Stimulated activated naive B cell treated with anti-CD40 and anti-IgM and Interleukin-4, amounts not matched to agents 10 μg/mL and 1 μg/mL and 100 μg/mL, for 72 hours (primary cell): ENCODE measurements at regions not wholly inside any gene's neighbourhood (a gene's known extent, or its start where the extent isn't known, plus 50 kb on each side); places are given as distances from the start of the nearest gene placed in this dataset.

Experiments used
- ATAC-seq, 2 donors: fragments of 150-1000 bp; cut with Tn5 transposase; replicated peaks; 2 replicates each; pipeline ENCODE4 v1.10.0; 2021; ENCODE audit warnings: moderate library complexity in 1 of 2
- DNase-seq: peaks from one replicate; pipeline ENCODE4 v3.0.0; 2021
- H3K27ac Mint-ChIP-seq: one replicate; pipeline ENCODE4 v1.8.0; 2022; ENCODE audit warnings: mild to moderate bottlenecking, mixed read lengths
- H3K27me3 Mint-ChIP-seq, 2 donors: one replicate each; pipeline ENCODE4 v1.8.0; 2022; ENCODE audit warnings: mixed read lengths in 2 of 2
- H3K36me3 Mint-ChIP-seq, 2 donors: one replicate each; pipeline ENCODE4 v1.8.0; 2022; ENCODE audit warnings: mixed read lengths in 2 of 2, mild to moderate bottlenecking in 1 of 2
- H3K4me1 Mint-ChIP-seq, 2 donors: one replicate each; pipeline ENCODE4 v1.8.0; 2022; ENCODE audit warnings: mixed read lengths in 2 of 2, mild to moderate bottlenecking in 1 of 2
- H3K4me3 Mint-ChIP-seq, 2 donors: one replicate each; pipeline ENCODE4 v1.8.0; 2022; ENCODE audit warnings: mild to moderate bottlenecking in 2 of 2, mixed read lengths in 2 of 2, moderate library complexity in 1 of 2
- H3K9me3 Mint-ChIP-seq, 2 donors: one replicate each; pipeline ENCODE4 v1.8.0; 2022; ENCODE audit warnings: mixed read lengths in 2 of 2, mild to moderate bottlenecking in 1 of 2

- H3K4me1 Mint-ChIP-seq = no peaks in the 10 kb centered on the region
- DNase-seq = no peak
- no peaks in the 10 kb centered on the region for H3K9me3 Mint-ChIP-seq
- H3K27me3 Mint-ChIP-seq = no peaks in the 10 kb centered on the region
- no peak overlapping the region for H3K4me3 Mint-ChIP-seq
- no peak for ATAC-seq
- no peak overlapping the region for H3K27ac Mint-ChIP-seq
- H3K36me3 Mint-ChIP-seq = no peaks in the 10 kb centered on the region
Measured at GRCh38 chr4:125116431-125116830, 198.3 kb upstream of the FAT4 start.

GRCh38 chr4:125115941-125116340 is 198.8 kb upstream of the FAT4 start:
- H3K27ac Mint-ChIP-seq = no peak overlapping the region
- DNase-seq = no peak

DNA sequence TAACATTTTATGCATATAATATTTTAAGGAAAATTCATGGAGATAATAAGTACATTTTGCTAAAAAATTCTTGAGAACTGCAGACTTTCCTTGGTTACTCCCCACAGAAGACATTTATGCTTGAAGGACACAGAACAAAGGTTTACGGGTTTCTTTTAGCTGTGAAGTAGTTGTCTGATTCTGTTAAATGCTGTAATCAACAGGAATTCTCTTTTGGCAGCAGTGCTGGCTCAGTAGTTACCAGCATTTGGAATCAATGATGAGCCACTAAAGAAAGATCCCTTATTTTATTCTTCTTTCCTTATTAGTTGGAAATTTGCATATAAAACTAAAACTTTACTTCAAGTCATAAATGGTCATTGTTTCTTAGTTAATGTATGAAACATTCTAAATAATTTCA is 199.3 kb upstream of the FAT4 start:
- ATAC-seq (no peak), DNase-seq (no peak)
- H3K27ac Mint-ChIP-seq = no peak overlapping the region
- H3K36me3 Mint-ChIP-seq = no peaks in the 10 kb centered on the region
- no peaks in the 10 kb centered on the region for H3K27me3 Mint-ChIP-seq
- H3K9me3 Mint-ChIP-seq = no peaks in the 10 kb centered on the region
- H3K4me1 Mint-ChIP-seq = no peaks in the 10 kb centered on the region
- no peak overlapping the region for H3K4me3 Mint-ChIP-seq

More at GRCh38 chr4:125115941-125116340, 198.8 kb upstream of the FAT4 start:
- no peak for ATAC-seq
- Mint-ChIP-seq H3K36me3 (no peaks in the 10 kb centered on the region), H3K4me3 (no peak overlapping the region), H3K9me3 (no peaks in the 10 kb centered on the region), H3K27me3 (no peaks in the 10 kb centered on the region), H3K4me1 (no peaks in the 10 kb centered on the region)

DNA sequence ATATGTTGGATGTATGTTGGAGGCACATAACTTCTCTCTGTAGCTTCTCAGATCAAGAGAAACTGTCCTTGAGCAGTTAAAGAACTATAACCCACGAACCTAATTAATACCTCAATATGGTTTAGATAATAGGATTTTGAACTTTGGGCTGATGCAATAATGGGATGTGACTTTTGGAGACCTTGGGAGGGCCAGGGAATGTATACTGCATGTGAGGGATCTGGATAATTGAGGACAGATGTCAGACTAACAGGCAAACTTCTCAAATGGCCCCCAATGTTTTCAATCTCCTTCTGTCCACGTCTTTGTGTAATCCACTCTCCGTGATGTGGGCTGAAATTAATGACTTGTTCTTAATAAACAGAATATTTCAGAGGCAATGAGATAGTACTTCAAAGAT is 202.2 kb upstream of the FAT4 start:
- H3K36me3 Mint-ChIP-seq = no peaks in the 10 kb centered on the region
- ATAC-seq = no peak
- H3K27ac Mint-ChIP-seq = no peak overlapping the region
- H3K9me3 Mint-ChIP-seq = no peaks in the 10 kb centered on the region
- no peak overlapping the region for H3K4me3 Mint-ChIP-seq
- no peak for DNase-seq
- H3K4me1 Mint-ChIP-seq = no peaks in the 10 kb centered on the region
- no peaks in the 10 kb centered on the region for H3K27me3 Mint-ChIP-seq

DNA sequence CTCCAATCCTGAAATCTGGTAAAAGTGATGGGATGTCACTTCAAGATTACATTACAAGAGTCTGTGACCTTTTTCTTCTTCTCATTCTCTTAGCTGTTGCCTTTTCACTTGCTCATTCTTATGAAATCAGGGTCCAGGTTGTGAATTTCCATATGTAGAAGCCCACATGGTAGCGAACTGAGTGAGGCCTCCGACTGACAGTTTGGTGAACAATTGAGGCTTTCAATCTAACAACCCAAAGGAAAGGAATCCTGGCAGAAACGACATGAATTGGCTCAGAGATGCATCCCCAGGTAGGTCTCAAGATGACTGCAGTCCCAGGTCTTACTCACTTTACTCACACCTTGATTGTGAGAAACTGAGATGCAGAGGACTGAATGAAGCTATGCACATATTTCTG is 203.4 kb upstream of the FAT4 start:
- DNase-seq = no peak
- Mint-ChIP-seq H3K9me3 (no peaks in the 10 kb centered on the region), H3K27me3 (no peaks in the 10 kb centered on the region), H3K27ac (no peak overlapping the region), H3K36me3 (no peaks in the 10 kb centered on the region), H3K4me3 (no peak overlapping the region), H3K4me1 (no peaks in the 10 kb centered on the region)
- ATAC-seq = no peak

DNA sequence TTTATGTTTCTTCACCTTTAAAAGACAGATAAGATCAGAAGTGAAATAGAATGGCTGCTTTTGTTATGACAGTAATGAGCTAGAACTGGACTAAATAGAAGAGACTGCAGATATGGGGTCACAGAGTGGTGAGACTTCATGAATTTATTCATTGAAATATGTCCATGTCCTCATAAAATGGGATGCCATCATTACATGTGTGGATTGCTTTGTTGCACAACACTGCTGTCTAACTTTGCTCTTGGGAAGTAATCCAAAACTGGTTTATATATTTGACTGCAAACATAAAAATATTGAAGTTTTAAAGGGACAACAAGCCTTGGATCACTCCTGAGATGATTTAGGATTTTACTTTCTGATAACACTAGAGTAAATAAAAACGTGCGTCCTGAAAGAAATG is 209.2 kb upstream of the FAT4 start:
- DNase-seq = no peak
- H3K4me1 Mint-ChIP-seq = no peaks in the 10 kb centered on the region
- no peak overlapping the region for H3K27ac Mint-ChIP-seq
- no peak overlapping the region for H3K4me3 Mint-ChIP-seq
- no peaks in the 10 kb centered on the region for H3K36me3 Mint-ChIP-seq
- ATAC-seq = no peak
- H3K9me3 Mint-ChIP-seq = no peaks in the 10 kb centered on the region
- no peaks in the 10 kb centered on the region for H3K27me3 Mint-ChIP-seq

DNA sequence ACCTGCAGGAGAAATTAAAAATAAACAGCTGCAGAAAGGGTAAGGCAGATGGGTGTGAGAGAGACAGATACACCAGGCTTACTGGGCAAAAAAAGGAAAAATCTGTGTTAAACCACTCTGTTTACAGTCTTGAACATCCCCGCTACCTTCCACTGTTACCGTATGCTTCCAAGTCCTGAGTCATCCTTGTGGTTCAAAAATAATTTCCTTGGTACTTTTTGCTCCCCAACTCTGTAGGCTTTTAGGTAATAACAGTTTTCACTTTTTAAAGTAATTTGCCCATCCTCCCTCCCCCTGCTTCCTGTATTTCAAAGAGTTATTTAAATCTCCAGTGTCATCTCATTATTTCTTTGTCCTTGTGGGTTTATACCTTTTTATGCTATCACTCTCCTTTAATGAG is 210.1 kb upstream of the FAT4 start:
- Mint-ChIP-seq H3K4me1 (no peaks in the 10 kb centered on the region), H3K9me3 (no peaks in the 10 kb centered on the region), H3K36me3 (no peaks in the 10 kb centered on the region), H3K4me3 (no peak overlapping the region), H3K27ac (no peak overlapping the region), H3K27me3 (no peaks in the 10 kb centered on the region)
- no peak for ATAC-seq
- DNase-seq = no peak

GRCh38 chr4:125101719-125102118 is 213.0 kb upstream of the FAT4 start:
- Mint-ChIP-seq H3K36me3 (no peaks in the 10 kb centered on the region), H3K4me3 (no peak overlapping the region), H3K27me3 (no peaks in the 10 kb centered on the region), H3K9me3 (no peaks in the 10 kb centered on the region), H3K27ac (no peak overlapping the region), H3K4me1 (no peaks in the 10 kb centered on the region)
- no peak for DNase-seq
- no peak for ATAC-seq

DNA sequence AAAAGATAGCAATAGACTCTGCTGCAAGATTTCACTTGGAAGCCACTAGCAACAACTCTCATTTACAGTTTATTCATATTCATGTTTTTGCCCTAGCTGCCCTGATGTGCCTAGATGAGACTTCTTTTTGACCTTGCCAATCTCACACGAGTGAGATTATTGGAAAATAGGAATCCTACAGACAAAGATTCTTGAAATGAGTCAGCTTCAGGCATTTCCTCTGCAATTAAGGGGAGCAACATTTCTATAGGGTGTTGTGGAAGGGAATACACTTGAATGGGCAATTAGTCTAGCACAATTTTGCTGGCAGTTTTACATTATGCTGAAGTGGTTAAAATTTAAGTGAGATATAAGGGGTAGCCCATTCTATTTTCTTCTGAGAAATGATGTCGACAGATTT is 217.0 kb upstream of the FAT4 start:
- Mint-ChIP-seq H3K4me3 (no peak overlapping the region), H3K27ac (no peak overlapping the region), H3K9me3 (no peaks in the 10 kb centered on the region), H3K4me1 (no peaks in the 10 kb centered on the region), H3K36me3 (no peaks in the 10 kb centered on the region), H3K27me3 (no peaks in the 10 kb centered on the region)
- DNase-seq (no peak), ATAC-seq (no peak)

DNA sequence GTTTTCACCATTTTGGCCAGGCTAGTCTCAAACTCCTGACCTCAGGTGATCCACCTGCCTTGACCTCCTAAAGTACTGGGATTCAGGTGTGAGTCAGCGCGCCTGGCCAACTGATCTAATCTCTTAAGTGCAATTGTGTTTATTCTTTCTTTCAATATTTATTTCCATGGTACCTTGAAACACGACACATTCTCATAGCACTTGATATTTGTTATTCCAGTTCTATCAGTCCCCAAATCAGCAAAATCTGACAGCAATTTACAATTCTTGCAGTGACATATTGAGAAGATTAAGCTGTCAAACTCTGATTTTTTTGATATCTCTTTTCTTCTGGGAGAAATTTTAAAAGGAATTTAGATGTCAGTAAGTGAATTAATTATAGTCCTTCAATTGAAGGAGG is 218.1 kb upstream of the FAT4 start:
- no peak overlapping the region for H3K27ac Mint-ChIP-seq
- DNase-seq = no peak
- no peak for ATAC-seq
- no peak overlapping the region for H3K4me3 Mint-ChIP-seq
- no peaks in the 10 kb centered on the region for H3K4me1 Mint-ChIP-seq
- H3K9me3 Mint-ChIP-seq = no peaks in the 10 kb centered on the region
- H3K27me3 Mint-ChIP-seq = no peaks in the 10 kb centered on the region
- H3K36me3 Mint-ChIP-seq = no peaks in the 10 kb centered on the region

DNA sequence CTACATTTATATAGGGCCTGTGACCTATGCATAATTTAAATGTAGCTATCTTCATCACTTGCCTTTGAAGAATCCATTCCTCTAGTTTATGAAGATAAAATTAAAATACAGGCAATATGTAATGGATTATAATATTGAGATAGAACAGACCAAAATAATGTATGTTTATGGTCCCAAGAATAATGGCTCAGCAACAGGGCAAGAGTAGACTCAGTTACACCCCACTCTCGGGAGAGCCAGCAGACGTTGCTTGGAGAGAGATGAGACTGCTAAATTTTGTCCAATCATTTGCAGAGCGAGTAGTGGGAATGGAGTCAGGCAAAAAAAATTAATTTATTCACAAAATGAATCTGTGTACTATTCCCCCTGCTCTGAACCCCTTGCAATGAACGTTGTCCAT is 223.2 kb upstream of the FAT4 start:
- Mint-ChIP-seq H3K27ac (no peak overlapping the region), H3K4me1 (no peaks in the 10 kb centered on the region), H3K27me3 (no peaks in the 10 kb centered on the region), H3K36me3 (no peaks in the 10 kb centered on the region), H3K4me3 (no peak overlapping the region), H3K9me3 (no peaks in the 10 kb centered on the region)
- DNase-seq (no peak), ATAC-seq (no peak)

GRCh38 chr4:125091101-125091500 is 223.7 kb upstream of the FAT4 start:
- ATAC-seq (no peak), DNase-seq (no peak)
- Mint-ChIP-seq H3K27me3 (no peaks in the 10 kb centered on the region), H3K4me1 (no peaks in the 10 kb centered on the region), H3K4me3 (no peak overlapping the region), H3K27ac (no peak overlapping the region), H3K36me3 (no peaks in the 10 kb centered on the region), H3K9me3 (no peaks in the 10 kb centered on the region)

DNA sequence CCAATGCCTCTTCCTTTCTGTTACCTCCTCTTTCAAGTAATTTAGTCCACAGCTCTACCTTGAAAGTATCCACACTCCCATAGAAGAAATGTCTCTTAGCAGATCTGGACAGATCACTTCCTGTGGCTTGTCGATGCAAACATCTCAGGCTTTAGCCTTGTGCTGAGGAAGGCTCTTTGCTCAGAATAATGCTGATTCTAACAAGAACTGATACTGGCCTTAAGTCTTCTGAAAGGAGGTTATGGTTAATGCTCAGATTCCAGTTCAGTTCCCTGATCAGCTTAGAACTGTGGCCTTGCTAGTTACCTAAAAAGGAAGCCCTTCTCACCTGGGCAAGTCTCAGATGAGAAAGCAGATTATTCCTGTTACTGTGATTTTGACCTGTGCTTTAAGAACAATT is 230.1 kb upstream of the FAT4 start:
- no peak for DNase-seq
- Mint-ChIP-seq H3K36me3 (no peaks in the 10 kb centered on the region), H3K27ac (no peak overlapping the region), H3K27me3 (no peaks in the 10 kb centered on the region), H3K9me3 (peaks cover 0 to 5% of the 10 kb centered on the region in 2 donors), H3K4me1 (no peaks in the 10 kb centered on the region), H3K4me3 (no peak overlapping the region)
- no peak for ATAC-seq

- H3K4me1 Mint-ChIP-seq = no peaks in the 10 kb centered on the region
- peaks cover 0 to 5% of the 10 kb centered on the region in 2 donors for H3K9me3 Mint-ChIP-seq
- no peak overlapping the region for H3K27ac Mint-ChIP-seq
- no peaks in the 10 kb centered on the region for H3K36me3 Mint-ChIP-seq
- H3K4me3 Mint-ChIP-seq = no peak overlapping the region
- ATAC-seq (no peak), DNase-seq (no peak)
- no peaks in the 10 kb centered on the region for H3K27me3 Mint-ChIP-seq
Measured at GRCh38 chr4:125082729-125083417, 231.9 kb upstream of the FAT4 start.

GRCh38 chr4:125072269-125072668 is 242.5 kb upstream of the FAT4 start:
- H3K27me3 Mint-ChIP-seq = no peaks in the 10 kb centered on the region
- H3K9me3 Mint-ChIP-seq = peaks cover 4% of the 10 kb centered on the region in 2 donors
- no peaks in the 10 kb centered on the region for H3K4me1 Mint-ChIP-seq
- no peak for DNase-seq
- no peak for ATAC-seq
- no peak overlapping the region for H3K4me3 Mint-ChIP-seq
- H3K27ac Mint-ChIP-seq = no peak overlapping the region
- no peaks in the 10 kb centered on the region for H3K36me3 Mint-ChIP-seq

DNA sequence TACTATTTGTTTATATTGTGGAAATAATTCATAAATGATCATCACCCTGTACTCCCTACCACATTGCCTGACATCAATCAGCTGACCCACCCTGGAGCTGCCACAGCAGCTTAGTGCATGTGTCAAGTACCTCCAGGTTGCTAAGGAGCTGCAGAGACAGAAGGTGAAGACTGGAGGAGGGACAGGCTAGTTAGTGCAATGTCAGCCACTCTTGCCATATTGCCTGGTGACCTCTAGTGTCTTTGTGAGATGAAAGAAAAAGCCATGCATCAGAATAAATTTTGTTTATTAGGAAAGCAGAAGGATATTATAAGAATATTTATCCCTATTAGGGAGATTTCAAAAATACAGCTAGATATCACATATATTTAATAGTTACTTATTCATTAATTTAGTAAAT is 243.9 kb upstream of the FAT4 start:
- Mint-ChIP-seq H3K9me3 (peaks cover 4% of the 10 kb centered on the region in 2 donors), H3K4me3 (no peak overlapping the region), H3K27me3 (no peaks in the 10 kb centered on the region), H3K27ac (no peak overlapping the region), H3K36me3 (no peaks in the 10 kb centered on the region), H3K4me1 (no peaks in the 10 kb centered on the region)
- DNase-seq (no peak), ATAC-seq (no peak)
